ENCODE measurements at regions not wholly inside any gene's neighbourhood (a gene's known extent, or its start where the extent isn't known, plus 50 kb on each side); places are given as distances from the start of the nearest gene placed in this dataset.

DNA sequence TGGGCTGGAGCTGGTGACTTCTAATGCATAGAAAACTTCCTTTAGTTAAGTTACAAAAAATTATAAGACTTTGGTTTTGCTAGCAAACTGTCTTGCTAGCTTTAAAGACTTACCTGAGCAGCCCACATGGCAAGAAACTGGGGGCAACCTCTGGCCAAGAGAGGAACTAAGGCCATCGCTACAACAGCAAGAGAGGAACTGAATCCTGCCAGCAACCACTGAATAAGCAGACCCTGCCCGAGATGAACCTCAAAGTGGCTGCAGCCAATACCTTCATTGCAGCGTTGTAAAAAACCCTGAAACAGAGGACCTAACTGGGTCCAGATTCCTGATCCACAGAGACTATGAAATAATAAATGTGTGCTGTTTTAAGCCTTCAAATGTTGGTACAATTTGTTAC, 54.6 kb upstream of the STARD3NL start:
- Histone ChIP-seq H4K5ac (ENCODE audit: insufficient read length, low read depth, low read length) (no peak overlapping the region), H3K14ac (ENCODE audit: insufficient read depth, low read length) (no peak overlapping the region), H2AFZ (ENCODE audit: low read length) (no peak overlapping the region), H3K27ac (ENCODE audit: insufficient read length, low read depth, low read length) (no peak overlapping the region), H3K79me1 (ENCODE audit: insufficient read depth, low read depth, low read length, poor library complexity, severe bottlenecking) (no peaks in the 10 kb centered on the region), H3K79me2 (ENCODE audit: insufficient read depth, low read length) (no peaks in the 10 kb centered on the region), H3K18ac (ENCODE audit: insufficient read length, low read depth, low read length) (no peak overlapping the region), H3K9me3 (ENCODE audit: control insufficient read depth, low read depth, low read length) (no peaks in the 10 kb centered on the region), H2BK20ac (ENCODE audit: low read depth, low read length, poor library complexity, severe bottlenecking) (no peak overlapping the region), H2AK5ac (ENCODE audit: insufficient read length, low read length) (no peak overlapping the region), H3K9ac (ENCODE audit: extremely low read depth, insufficient read length, low read length) (no peak overlapping the region), H3K23ac (ENCODE audit: insufficient read length, low read depth, low read length) (no peak overlapping the region), H3K27me3 (ENCODE audit: insufficient read depth, low read length) (no peaks in the 10 kb centered on the region; the same call in 1 of the 2 replicates), H3K4me2 (ENCODE audit: insufficient read depth, insufficient read length, low read length) (no peak overlapping the region), H3K4me1 (ENCODE audit: insufficient read depth, low read length) (no peaks in the 10 kb centered on the region), H2BK15ac (ENCODE audit: low read depth, low read length) (no peak overlapping the region), H3K4ac (ENCODE audit: low read depth, low read length) (no peak overlapping the region), H3K23me2 (ENCODE audit: insufficient read length, low read depth, low read length, poor library complexity, severe bottlenecking) (no peaks in the 10 kb centered on the region), H4K20me1 (ENCODE audit: control insufficient read depth, insufficient read depth, insufficient read length) (no peaks in the 10 kb centered on the region), H2BK120ac (ENCODE audit: low read depth, low read length, poor library complexity, severe bottlenecking) (no peak overlapping the region), H4K91ac (ENCODE audit: insufficient read length, low read depth, low read length) (no peak overlapping the region), H2BK5ac (ENCODE audit: insufficient read length, low read length) (no peak overlapping the region), H3T11ph (ENCODE audit: low read length) (no peak overlapping the region), H4K8ac (replicated peaks; ENCODE audit: insufficient read length, low read depth, low read length) (no peak overlapping the region), H3K56ac (ENCODE audit: insufficient read length, low read depth, low read length) (no peak overlapping the region), H2BK12ac (ENCODE audit: insufficient read length, low read depth, low read length) (no peak overlapping the region)
- TF ChIP-seq CTCF (conservative IDR thresholded peaks at IDR 0.05) = no peak
- no peaks in the 10 kb centered on the region for H3K27me3 Mint-ChIP-seq (ENCODE audit: low read depth)
- H3K36me3 Mint-ChIP-seq (ENCODE audit: insufficient read depth in 1 of 3, low read depth in 3 of 3) = no peaks in the 10 kb centered on the region; a peak in 1 of 7 replicates
- peaks cover 3% of the 10 kb centered on the region in 2 experiments; a peak in 4 of 5 replicates for H3K9me3 Mint-ChIP-seq
- no peak overlapping the region; a peak in 1 of 7 replicates for H3K27ac Mint-ChIP-seq
- no peak overlapping the region for H3K4me3 Mint-ChIP-seq
- peaks cover 3% of the 10 kb centered on the region in 2 experiments; a peak in 1 of 4 replicates for H3K4me1 Mint-ChIP-seq
- DNase-seq = no peak
- no CpG with 5 or more reads among the region's 3 CpGs for WGBS (ENCODE audit: extremely low coverage, insufficient read length, low lambda C conversion rate)
